NT2/D1 (cell line): ENCODE measurements at regions not wholly inside any gene's neighbourhood (a gene's known extent, or its start where the extent isn't known, plus 50 kb on each side); places are given as distances from the start of the nearest gene placed in this dataset.

ENCODE experiments used
- DNase-seq: peaks from one replicate; pipeline ENCODE4 v3.0.0-alpha.2; 2011; ENCODE audit warnings: low read depth, low spot score
- H3K27me3 ChIP-seq: 2 replicates; pipeline ENCODE4 v1.6.0; 2011; ENCODE audit warnings: mild to moderate bottlenecking; ENCODE audit not compliant: insufficient read length, insufficient read depth
- H3K36me3 ChIP-seq: 2 replicates; pipeline ENCODE4 v1.6.1; 2011; ENCODE audit warnings: mild to moderate bottlenecking, low read length, mixed read lengths; ENCODE audit not compliant: insufficient read depth, insufficient read length
- H3K4me1 ChIP-seq: 2 replicates; pipeline ENCODE4 v1.5.1; 2011; ENCODE audit not compliant: insufficient read depth, insufficient read length
- H3K4me3 ChIP-seq: 2 replicates; pipeline ENCODE4 v1.5.1; 2011; ENCODE audit warnings: low read depth; ENCODE audit not compliant: insufficient read length
- H3K9ac ChIP-seq: 2 replicates; pipeline ENCODE4 v1.6.0; 2011; ENCODE audit warnings: low read depth; ENCODE audit not compliant: insufficient read length
- H3K9me3 ChIP-seq: 2 replicates; pipeline ENCODE4 v1.5.1; 2011; ENCODE audit warnings: mild to moderate bottlenecking, low read length; ENCODE audit not compliant: insufficient read depth
- SUZ12 ChIP-seq: IDR thresholded peaks from 2 replicates; pipeline ENCODE4 v1.6.1; 2011; ENCODE audit not compliant: insufficient read length, insufficient read depth; ENCODE audit errors: extremely low read depth
- YY1 ChIP-seq: IDR thresholded peaks from 2 replicates; pipeline ENCODE4 v1.6.1; 2011; ENCODE audit not compliant: insufficient read length, insufficient read depth
- ZNF274 ChIP-seq: IDR thresholded peaks from 2 replicates; pipeline ENCODE4 v1.6.1; 2011; ENCODE audit warnings: mild to moderate bottlenecking, low read depth, low read length

DNA sequence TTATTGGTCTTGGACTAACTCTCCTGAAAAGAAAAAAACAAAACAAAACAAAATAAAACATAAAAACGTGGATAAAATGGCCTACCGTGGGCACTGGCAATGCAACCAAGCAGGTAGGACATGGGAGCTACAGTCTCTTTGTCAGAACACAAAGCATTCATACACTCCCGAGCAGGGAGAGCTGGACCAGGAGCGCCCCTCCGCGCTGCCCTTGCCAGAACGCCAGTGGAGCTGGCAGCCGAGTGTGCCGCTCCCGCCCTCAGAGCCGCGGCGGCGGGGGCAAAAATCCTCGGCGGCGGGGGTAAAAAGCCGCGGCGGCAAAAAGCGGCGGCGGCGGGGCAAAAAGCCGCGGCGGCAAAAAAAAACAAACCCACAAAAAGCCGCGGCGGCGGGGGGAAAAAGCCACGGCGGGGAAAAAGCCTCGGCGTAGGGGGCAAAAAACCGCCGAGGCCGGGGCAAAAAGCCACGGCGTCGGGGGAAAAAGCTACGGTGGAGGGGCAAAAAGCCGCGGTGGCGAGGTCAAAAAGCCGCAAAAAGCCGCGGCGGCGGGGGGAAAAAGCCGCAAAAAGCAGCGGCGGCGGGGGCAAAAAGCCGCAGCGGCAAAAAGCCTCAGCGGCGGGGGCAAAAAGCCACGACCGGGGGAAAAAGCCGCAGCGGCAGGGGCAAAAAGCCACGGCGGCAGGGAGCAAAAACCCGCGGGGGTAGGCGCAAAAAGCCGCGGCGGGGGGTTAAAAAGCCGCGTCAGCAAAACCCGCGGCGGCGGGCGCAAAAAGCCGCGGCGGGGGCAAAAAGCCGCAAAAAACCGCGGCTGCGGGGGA, 418.1 kb downstream of the ZNF716 start:
- H3K4me1 ChIP-seq: no peaks in the 10 kb centered on the region
- DNase-seq: peak; percentile 42
- no peaks in the 10 kb centered on the region for H3K36me3 ChIP-seq
- no peaks in the 10 kb centered on the region for H3K27me3 ChIP-seq
- no peaks in the 10 kb centered on the region for H3K9me3 ChIP-seq
- peak overlapping the region; percentile 45 for H3K4me3 ChIP-seq
- TF ChIP-seq ZNF274: no peak
- TF ChIP-seq SUZ12: no peak
- no peak for TF ChIP-seq YY1
- peak overlapping the region; percentile 64 for H3K9ac ChIP-seq

DNA sequence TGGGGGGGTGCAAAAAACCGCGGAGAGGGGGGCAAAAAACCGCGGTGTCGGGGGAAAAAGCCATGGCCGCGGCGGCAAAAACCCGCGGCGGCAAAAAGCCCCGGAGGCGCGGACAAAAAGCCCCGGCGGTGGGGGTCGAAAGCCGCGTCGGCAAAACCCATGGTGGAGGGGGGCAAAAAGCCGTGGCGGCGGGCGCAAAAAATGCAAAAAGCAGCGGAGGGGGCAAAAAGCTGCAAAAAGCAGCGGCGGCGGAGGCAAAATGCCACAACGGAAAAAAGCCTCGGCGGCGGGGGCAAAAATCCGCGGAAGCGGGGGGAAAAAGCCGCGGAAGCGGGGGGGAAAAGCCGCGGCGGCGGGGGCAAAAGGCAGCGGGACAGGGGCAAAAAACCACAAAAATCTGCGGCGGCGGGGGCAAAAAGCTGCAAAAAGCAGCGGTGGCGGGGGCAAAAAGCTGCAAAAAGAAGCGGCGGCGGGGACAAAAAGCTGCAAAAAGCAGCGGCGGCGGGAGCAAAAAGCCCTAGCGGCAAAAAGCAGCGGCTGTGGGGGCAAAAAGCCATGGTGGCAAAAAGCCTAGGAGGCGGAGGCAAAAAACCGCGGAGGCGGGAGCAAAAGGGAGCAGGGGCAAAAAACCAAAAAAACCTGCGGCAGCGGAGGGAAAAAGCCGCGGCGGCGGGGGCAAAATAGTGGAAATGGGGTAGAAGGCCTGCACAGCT, 418.9 kb downstream of the ZNF716 start:
- Histone ChIP-seq H3K4me1 (no peaks in the 10 kb centered on the region), H3K9ac (peak overlapping the region; percentile 64), H3K36me3 (no peaks in the 10 kb centered on the region), H3K4me3 (peak overlapping the region; percentile 45), H3K9me3 (no peaks in the 10 kb centered on the region), H3K27me3 (no peaks in the 10 kb centered on the region)
- peak; percentile 54 for DNase-seq
- no peak for TF ChIP-seq SUZ12
- TF ChIP-seq YY1: no peak
- TF ChIP-seq ZNF274: no peak
